Left lung (tissue), 4 donors: ENCODE measurements at regions not wholly inside any gene's neighbourhood (a gene's known extent, or its start where the extent isn't known, plus 50 kb on each side); places are given as distances from the start of the nearest gene placed in this dataset.
A peak's percentile ranks its signal among the peaks of the same experiment; 100 is the strongest.

Experiments used
- ATAC-seq: fragments of 200-7000 bp; cut with Tn5 transposase; one replicate; pipeline ENCODE4 v1.9.1; 2020; ENCODE audit warnings: moderate library complexity
- DNase-seq, 4 donors: peaks; one replicate each; pipeline ENCODE4 v3.0.0-alpha.2; 2013 to 2020
- H3K27ac ChIP-seq, 2 donors: fragments of 200-600 bp; sonication (generic) in 1 of 2; one replicate each; pipeline versions ENCODE4 v1.5.0 to v1.8.0; 2020 to 2021
- H3K27me3 ChIP-seq, 2 donors: fragments of 200-600 bp; sonication (generic) in 1 of 2; one replicate each; pipeline versions ENCODE4 v1.5.0 to v1.8.0; 2020 to 2021
- H3K36me3 ChIP-seq, 2 donors: fragments of 200-600 bp; sonication (generic) in 1 of 2; one replicate each; pipeline versions ENCODE4 v1.5.0 to v1.8.0; 2020 to 2021
- H3K4me1 ChIP-seq, 2 donors: fragments of 200-600 bp; one replicate each; pipeline ENCODE4 v1.8.0; 2021
- H3K4me3 ChIP-seq, 2 donors: fragments of 200-600 bp; sonication (generic) in 1 of 2; one replicate each; pipeline versions ENCODE4 v1.5.0 to v1.8.0; 2020 to 2021; ENCODE audit warnings: mild to moderate bottlenecking in 1 of 2
- H3K9me3 ChIP-seq, 2 donors: fragments of 200-600 bp; sonication (generic) in 1 of 2; one replicate each; pipeline versions ENCODE4 v1.5.0 to v1.8.0; 2020 to 2021
- intact Hi-C, 2 donors: fragments of 100-400 bp; cut with DNase I; formaldehyde crosslinking; loops; one replicate each; pipeline versions ENCODE4 v1.11.2 to v1.14.2; 2022
- TF ChIP-seq, protein P1 (sequence below), 2 donors: fragments of 200-600 bp; sonication (generic) in 1 of 2; IDR thresholded peaks; one replicate each; pipeline versions ENCODE4 v1.5.0 to v1.8.0; 2021; ENCODE audit warnings: antibody characterized with exemption in 2 of 2
- donor health status: DM: no; HTN: yes; CAD: no.
- donor health status: DM: no; HTN: no; CAD: no.

DNA sequence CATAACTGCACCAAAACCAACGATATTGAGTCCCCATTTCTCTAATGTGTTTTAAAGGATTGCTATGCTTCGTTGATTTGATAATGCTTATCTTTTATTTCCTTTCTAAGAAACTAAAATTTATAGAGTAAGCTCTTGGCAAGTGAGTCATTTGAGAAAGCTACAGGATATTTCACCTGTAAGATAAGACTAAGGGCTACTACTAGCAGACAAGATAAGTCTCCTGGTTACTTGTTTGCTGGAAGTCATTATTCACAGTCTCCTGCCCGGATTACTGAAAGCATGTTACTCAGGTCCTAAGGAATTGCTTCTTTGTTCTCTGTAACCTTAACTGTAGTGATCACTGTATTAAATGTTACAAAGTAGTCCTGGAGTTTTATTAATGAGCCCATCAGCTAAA, 315.9 kb upstream of the RASA1 start:
- H3K36me3 ChIP-seq: no peaks in the 10 kb centered on the region
- no peaks in the 10 kb centered on the region for H3K4me1 ChIP-seq
- H3K27ac ChIP-seq: no peak overlapping the region
- H3K27me3 ChIP-seq: no peaks in the 10 kb centered on the region
- ATAC-seq (no peak), DNase-seq (no peak)
- TF ChIP-seq, protein P1, sequence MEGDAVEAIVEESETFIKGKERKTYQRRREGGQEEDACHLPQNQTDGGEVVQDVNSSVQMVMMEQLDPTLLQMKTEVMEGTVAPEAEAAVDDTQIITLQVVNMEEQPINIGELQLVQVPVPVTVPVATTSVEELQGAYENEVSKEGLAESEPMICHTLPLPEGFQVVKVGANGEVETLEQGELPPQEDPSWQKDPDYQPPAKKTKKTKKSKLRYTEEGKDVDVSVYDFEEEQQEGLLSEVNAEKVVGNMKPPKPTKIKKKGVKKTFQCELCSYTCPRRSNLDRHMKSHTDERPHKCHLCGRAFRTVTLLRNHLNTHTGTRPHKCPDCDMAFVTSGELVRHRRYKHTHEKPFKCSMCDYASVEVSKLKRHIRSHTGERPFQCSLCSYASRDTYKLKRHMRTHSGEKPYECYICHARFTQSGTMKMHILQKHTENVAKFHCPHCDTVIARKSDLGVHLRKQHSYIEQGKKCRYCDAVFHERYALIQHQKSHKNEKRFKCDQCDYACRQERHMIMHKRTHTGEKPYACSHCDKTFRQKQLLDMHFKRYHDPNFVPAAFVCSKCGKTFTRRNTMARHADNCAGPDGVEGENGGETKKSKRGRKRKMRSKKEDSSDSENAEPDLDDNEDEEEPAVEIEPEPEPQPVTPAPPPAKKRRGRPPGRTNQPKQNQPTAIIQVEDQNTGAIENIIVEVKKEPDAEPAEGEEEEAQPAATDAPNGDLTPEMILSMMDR (IDR thresholded peaks at IDR 0.05): no peak
- intact Hi-C loops: no loop called here
- no peak overlapping the region for H3K4me3 ChIP-seq
- no peaks in the 10 kb centered on the region for H3K9me3 ChIP-seq

- no peaks in the 10 kb centered on the region for H3K9me3 ChIP-seq
- ATAC-seq: no peak
- no peaks in the 10 kb centered on the region for H3K36me3 ChIP-seq
- no peaks in the 10 kb centered on the region for H3K4me1 ChIP-seq
- no peak overlapping the region for H3K4me3 ChIP-seq
- no peaks in the 10 kb centered on the region for H3K27me3 ChIP-seq
- no peak for DNase-seq
- intact Hi-C loops: loop anchor here in 1 of 2 donors (10.0 kb wide), 1 partner anchor 80 kb away; no protein-coding TSS in a partner anchor
- TF ChIP-seq, protein P1 (IDR thresholded peaks at IDR 0.05): no peak
- no peak overlapping the region for H3K27ac ChIP-seq
These were observed 302.8 kb upstream of the RASA1 start for GRCh38 chr5:86964889-86965288.

GRCh38 chr5:86968301-86968753, 299.4 kb upstream of the RASA1 start:
- TF ChIP-seq, protein P1 (IDR thresholded peaks at IDR 0.05): no peak
- Histone ChIP-seq H3K4me3 (no peak overlapping the region), H3K27me3 (no peaks in the 10 kb centered on the region), H3K9me3 (no peaks in the 10 kb centered on the region), H3K27ac (no peak overlapping the region), H3K36me3 (no peaks in the 10 kb centered on the region), H3K4me1 (peaks cover 0 to 9% of the 10 kb centered on the region in 2 donors)
- DNase-seq (peak in 3 of 4 donors; percentile 33 to 57 (median 53)), ATAC-seq (peak; percentile 63)
- intact Hi-C loops: loop anchor here in 1 of 2 donors (10.0 kb wide), 1 partner anchor 84 kb away; no protein-coding TSS in a partner anchor

GRCh38 chr5:86970361-86970760, 297.3 kb upstream of the RASA1 start:
- Histone ChIP-seq H3K36me3 (no peaks in the 10 kb centered on the region), H3K4me1 (peaks cover 0 to 9% of the 10 kb centered on the region in 2 donors), H3K9me3 (no peaks in the 10 kb centered on the region), H3K27ac (no peak overlapping the region), H3K4me3 (no peak overlapping the region), H3K27me3 (no peaks in the 10 kb centered on the region)
- ATAC-seq (peak; percentile 15), DNase-seq (no peak)
- TF ChIP-seq, protein P1 (IDR thresholded peaks at IDR 0.05): no peak
- intact Hi-C loops: no loop called here

- no peaks in the 10 kb centered on the region for H3K27me3 ChIP-seq
- no peaks in the 10 kb centered on the region for H3K36me3 ChIP-seq
- ATAC-seq (peak; percentile 78), DNase-seq (peak in 1 of 4 donors; percentile 40)
- H3K9me3 ChIP-seq: no peaks in the 10 kb centered on the region
- peaks cover 0 to 9% of the 10 kb centered on the region in 2 donors for H3K4me1 ChIP-seq
- peak overlapping the region in 1 of 2 donors; percentile 16 for H3K27ac ChIP-seq
- H3K4me3 ChIP-seq: no peak overlapping the region
- intact Hi-C loops: no loop called here
- TF ChIP-seq, protein P1 (IDR thresholded peaks at IDR 0.05): no peak
These were observed 296.6 kb upstream of the RASA1 start for GRCh38 chr5:86971034-86971571.
